Stimulated activated memory B cell treated with anti-CD40 and anti-IgM and Interleukin-4, amounts not matched to agents 10 μg/mL and 1 μg/mL and 100 μg/mL, for 72 hours (primary cell): ENCODE measurements at regions not wholly inside any gene's neighbourhood (a gene's known extent, or its start where the extent isn't known, plus 50 kb on each side); places are given as distances from the start of the nearest gene placed in this dataset.
A peak's percentile ranks its signal among the peaks of the same experiment; 100 is the strongest.
"Not testable (repeated sequence)": the region's sequence is repeated elsewhere in the genome, so short reads cannot be mapped to it uniquely, and the experiment has no call there.

Source experiments
- ATAC-seq: fragments of 150-1000 bp; cut with Tn5 transposase; 2 replicates; pipeline ENCODE4 v1.10.0; 2021
- H3K27ac Mint-ChIP-seq: one replicate; pipeline ENCODE4 v1.8.0; 2022; ENCODE audit warnings: mild to moderate bottlenecking, mixed read lengths
- H3K27me3 Mint-ChIP-seq: one replicate; pipeline ENCODE4 v1.8.0; 2022; ENCODE audit warnings: mixed read lengths
- H3K36me3 Mint-ChIP-seq: one replicate; pipeline ENCODE4 v1.8.0; 2022; ENCODE audit warnings: mixed read lengths
- H3K4me1 Mint-ChIP-seq: one replicate; pipeline ENCODE4 v1.8.0; 2022; ENCODE audit warnings: mixed read lengths
- H3K4me3 Mint-ChIP-seq: one replicate; pipeline ENCODE4 v1.8.0; 2022; ENCODE audit warnings: mild to moderate bottlenecking, moderate library complexity, mixed read lengths
- H3K9me3 Mint-ChIP-seq: one replicate; pipeline ENCODE4 v1.8.0; 2022; ENCODE audit warnings: mixed read lengths

- ATAC-seq, result peak; percentile 89
- H3K27me3 Mint-ChIP-seq, result peaks cover 8% of the 10 kb centered on the region
- H3K9me3 Mint-ChIP-seq, result no peaks in the 10 kb centered on the region
- H3K4me1 Mint-ChIP-seq, result peaks cover 23% of the 10 kb centered on the region
- peak overlapping the region; percentile 11 for H3K4me3 Mint-ChIP-seq
- no peaks in the 10 kb centered on the region for H3K36me3 Mint-ChIP-seq
- H3K27ac Mint-ChIP-seq, result peak overlapping the region; percentile 57
Observed at GRCh38 chr2:59232394-59233165, 991.5 kb upstream of the FANCL start.

GRCh38 chr2:59226362-59226761, 985.2 kb upstream of the FANCL start:
- H3K4me3 Mint-ChIP-seq, H3K27ac Mint-ChIP-seq, H3K4me1 Mint-ChIP-seq, ATAC-seq, H3K9me3 Mint-ChIP-seq, H3K36me3 Mint-ChIP-seq, H3K27me3 Mint-ChIP-seq: not testable (repeated sequence)

GRCh38 chr2:59223742-59224141, 982.6 kb upstream of the FANCL start:
- Mint-ChIP-seq H3K36me3 (no peaks in the 10 kb centered on the region), H3K4me3 (no peak overlapping the region), H3K4me1 (no peaks in the 10 kb centered on the region), H3K27me3 (peaks cover 8% of the 10 kb centered on the region), H3K27ac (no peak overlapping the region), H3K9me3 (peaks cover 4% of the 10 kb centered on the region)
- ATAC-seq, result no peak

GRCh38 chr2:59217360-59217759, 976.2 kb upstream of the FANCL start:
- H3K4me1 Mint-ChIP-seq, result no peaks in the 10 kb centered on the region
- no peak overlapping the region for H3K27ac Mint-ChIP-seq
- ATAC-seq, result no peak
- no peak overlapping the region for H3K4me3 Mint-ChIP-seq
- H3K36me3 Mint-ChIP-seq, result no peaks in the 10 kb centered on the region
- no peaks in the 10 kb centered on the region for H3K9me3 Mint-ChIP-seq
- no peaks in the 10 kb centered on the region for H3K27me3 Mint-ChIP-seq

- Mint-ChIP-seq H3K4me1 (peaks cover 8% of the 10 kb centered on the region), H3K27me3 (peaks cover 7% of the 10 kb centered on the region), H3K9me3 (no peaks in the 10 kb centered on the region), H3K36me3 (no peaks in the 10 kb centered on the region), H3K4me3 (no peak overlapping the region), H3K27ac (no peak overlapping the region)
- ATAC-seq, result no peak
Observed at GRCh38 chr2:59206361-59206760, 965.2 kb upstream of the FANCL start.

- H3K4me1 Mint-ChIP-seq, result peaks cover 8% of the 10 kb centered on the region
- peaks cover 6% of the 10 kb centered on the region for H3K9me3 Mint-ChIP-seq
- peaks cover 3% of the 10 kb centered on the region for H3K36me3 Mint-ChIP-seq
- H3K4me3 Mint-ChIP-seq, result no peak overlapping the region
- H3K27me3 Mint-ChIP-seq, result no peaks in the 10 kb centered on the region
- no peak overlapping the region for H3K27ac Mint-ChIP-seq
- no peak for ATAC-seq
Observed at GRCh38 chr2:59204040-59204439, 962.9 kb upstream of the FANCL start.

- Mint-ChIP-seq H3K4me3 (no peak overlapping the region), H3K36me3 (peaks cover 11% of the 10 kb centered on the region), H3K27me3 (peaks cover 6% of the 10 kb centered on the region), H3K27ac (no peak overlapping the region), H3K9me3 (peaks cover 15% of the 10 kb centered on the region), H3K4me1 (no peaks in the 10 kb centered on the region)
- no peak for ATAC-seq
Observed at GRCh38 chr2:59196491-59196890, 955.4 kb upstream of the FANCL start.

- Mint-ChIP-seq H3K36me3 (peaks cover 11% of the 10 kb centered on the region), H3K4me1 (no peaks in the 10 kb centered on the region), H3K27me3 (peaks cover 6% of the 10 kb centered on the region), H3K4me3 (no peak overlapping the region), H3K27ac (no peak overlapping the region), H3K9me3 (peaks cover 15% of the 10 kb centered on the region)
- no peak for ATAC-seq
Observed at GRCh38 chr2:59195851-59196250, 954.7 kb upstream of the FANCL start.

GRCh38 chr2:59191781-59192180, 950.7 kb upstream of the FANCL start:
- Mint-ChIP-seq H3K36me3 (no peaks in the 10 kb centered on the region), H3K27ac (no peak overlapping the region), H3K4me3 (no peak overlapping the region), H3K9me3 (no peaks in the 10 kb centered on the region), H3K4me1 (no peaks in the 10 kb centered on the region), H3K27me3 (peaks cover 6% of the 10 kb centered on the region)
- ATAC-seq, result no peak

GRCh38 chr2:59190518-59190917, 949.4 kb upstream of the FANCL start:
- Mint-ChIP-seq H3K27ac (no peak overlapping the region), H3K9me3 (no peaks in the 10 kb centered on the region), H3K27me3 (peaks cover 6% of the 10 kb centered on the region), H3K4me1 (no peaks in the 10 kb centered on the region), H3K36me3 (no peaks in the 10 kb centered on the region), H3K4me3 (no peak overlapping the region)
- no peak for ATAC-seq

GRCh38 chr2:59184276-59185020, 943.3 kb upstream of the FANCL start:
- Mint-ChIP-seq H3K36me3 (no peaks in the 10 kb centered on the region), H3K4me3 (peak overlapping the region; percentile 45), H3K27me3 (no peaks in the 10 kb centered on the region), H3K4me1 (peaks cover 18% of the 10 kb centered on the region), H3K9me3 (no peaks in the 10 kb centered on the region), H3K27ac (peak overlapping the region; percentile 89)
- ATAC-seq, result peak; percentile 83

GRCh38 chr2:59183070-59183469, 941.9 kb upstream of the FANCL start:
- Mint-ChIP-seq H3K27ac (no peak overlapping the region), H3K4me1 (peaks cover 18% of the 10 kb centered on the region), H3K27me3 (no peaks in the 10 kb centered on the region), H3K36me3 (no peaks in the 10 kb centered on the region), H3K9me3 (no peaks in the 10 kb centered on the region), H3K4me3 (no peak overlapping the region)
- no peak for ATAC-seq

GRCh38 chr2:59182249-59182648, 941.1 kb upstream of the FANCL start:
- H3K27ac Mint-ChIP-seq, result no peak overlapping the region
- no peak for ATAC-seq
- no peaks in the 10 kb centered on the region for H3K9me3 Mint-ChIP-seq
- no peak overlapping the region for H3K4me3 Mint-ChIP-seq
- no peaks in the 10 kb centered on the region for H3K27me3 Mint-ChIP-seq
- peaks cover 18% of the 10 kb centered on the region for H3K4me1 Mint-ChIP-seq
- no peaks in the 10 kb centered on the region for H3K36me3 Mint-ChIP-seq

- no peak for ATAC-seq
- Mint-ChIP-seq H3K4me3 (no peak overlapping the region), H3K36me3 (no peaks in the 10 kb centered on the region), H3K27me3 (no peaks in the 10 kb centered on the region), H3K4me1 (peaks cover 18% of the 10 kb centered on the region), H3K9me3 (no peaks in the 10 kb centered on the region), H3K27ac (no peak overlapping the region)
Observed at GRCh38 chr2:59181347-59181746, 940.2 kb upstream of the FANCL start.

GRCh38 chr2:59180621-59181020, 939.5 kb upstream of the FANCL start:
- no peaks in the 10 kb centered on the region for H3K9me3 Mint-ChIP-seq
- no peaks in the 10 kb centered on the region for H3K27me3 Mint-ChIP-seq
- H3K36me3 Mint-ChIP-seq, result no peaks in the 10 kb centered on the region
- H3K4me1 Mint-ChIP-seq, result peaks cover 18% of the 10 kb centered on the region
- no peak overlapping the region for H3K27ac Mint-ChIP-seq
- no peak for ATAC-seq
- H3K4me3 Mint-ChIP-seq, result no peak overlapping the region

GRCh38 chr2:59180111-59180510, 939.0 kb upstream of the FANCL start:
- Mint-ChIP-seq H3K4me1 (peaks cover 17% of the 10 kb centered on the region), H3K27me3 (no peaks in the 10 kb centered on the region), H3K27ac (no peak overlapping the region), H3K9me3 (no peaks in the 10 kb centered on the region), H3K36me3 (no peaks in the 10 kb centered on the region), H3K4me3 (no peak overlapping the region)
- no peak for ATAC-seq
